ENCODE measurements at regions not wholly inside any gene's neighbourhood (a gene's known extent, or its start where the extent isn't known, plus 50 kb on each side); places are given as distances from the start of the nearest gene placed in this dataset.

- no peak for DNase-seq
Observed at GRCh38 chr2:176622792-176623191, 353.6 kb downstream of the MTX2 start.

- DNase-seq = no peak
Observed at GRCh38 chr2:176626796-176627195, 357.6 kb downstream of the MTX2 start.

DNA sequence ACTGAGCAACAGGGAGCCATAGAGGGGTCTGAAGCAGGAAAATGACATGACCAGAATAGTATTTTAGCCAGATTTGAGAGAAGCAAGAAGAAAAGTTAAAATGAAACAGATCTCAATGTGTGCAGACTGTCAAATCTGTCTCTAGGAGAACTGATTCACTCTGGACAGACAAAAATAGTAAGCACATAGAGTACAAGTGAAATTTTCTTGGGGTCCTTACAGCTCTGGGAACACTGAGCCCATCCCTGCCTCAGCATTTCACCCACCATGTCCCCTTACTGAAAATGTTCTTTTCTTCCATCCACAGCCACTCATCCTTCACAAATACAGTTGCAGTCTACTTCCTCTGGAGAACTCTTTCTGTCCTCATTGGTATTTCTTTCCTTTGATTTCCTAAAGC lies 359.2 kb downstream of the MTX2 start:
- DNase-seq = no peak

DNA sequence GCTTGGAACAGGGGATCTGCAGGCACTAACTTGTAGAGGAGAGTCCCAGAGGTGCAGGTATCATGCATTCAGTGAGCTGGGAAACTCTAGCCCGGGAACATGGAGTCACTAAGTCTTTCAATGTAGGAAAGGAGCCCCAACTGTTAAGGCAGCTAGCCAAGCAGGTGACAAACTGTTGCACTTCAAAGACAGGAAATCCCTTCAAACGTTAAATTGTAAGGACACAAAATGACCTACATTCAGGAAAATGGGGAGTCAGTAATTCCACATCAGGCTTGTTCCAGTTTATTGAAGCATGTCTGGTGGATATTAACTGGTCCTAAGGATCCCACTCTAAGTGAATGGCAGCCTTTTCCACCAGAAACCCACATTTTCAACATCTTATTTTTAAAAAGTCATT lies 364.5 kb downstream of the MTX2 start:
- DNase-seq = no peak

DNA sequence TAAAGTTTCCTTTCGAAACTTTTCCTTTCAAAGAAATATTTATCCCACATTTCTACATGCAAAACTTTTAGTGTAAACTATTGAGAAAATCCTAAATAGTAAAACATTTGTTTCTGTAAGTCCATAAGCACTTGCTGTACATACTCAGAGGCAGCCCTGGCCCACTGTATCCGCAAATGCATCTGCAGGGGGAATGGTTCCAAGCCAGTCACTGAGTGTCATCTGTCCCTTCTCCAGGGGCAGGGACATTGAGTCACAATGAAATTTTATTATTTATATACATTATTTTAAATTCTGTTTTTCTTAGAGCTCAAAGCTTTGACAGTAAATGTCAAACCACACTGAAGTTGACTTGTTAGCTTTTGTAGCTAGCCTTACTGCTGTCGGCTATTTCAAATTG lies 367.2 kb downstream of the MTX2 start:
- no peak for DNase-seq

DNA sequence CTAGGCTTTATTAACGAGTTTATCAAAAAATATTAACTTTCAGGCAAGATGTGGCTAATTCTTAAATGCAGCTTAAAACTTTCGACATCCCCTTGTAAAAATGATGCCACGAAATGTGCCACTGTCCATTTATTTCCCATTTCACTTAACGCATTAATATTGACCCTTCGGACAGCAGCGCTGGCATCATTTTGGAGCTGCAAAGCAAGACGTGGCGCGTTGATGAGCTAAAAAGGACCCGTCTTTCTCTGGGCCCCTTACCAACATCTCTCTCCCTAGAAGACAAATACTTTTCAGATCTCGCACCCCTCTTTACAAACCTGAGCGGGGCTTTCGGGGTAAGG lies 367.9 kb downstream of the MTX2 start:
- no peak for DNase-seq

DNA sequence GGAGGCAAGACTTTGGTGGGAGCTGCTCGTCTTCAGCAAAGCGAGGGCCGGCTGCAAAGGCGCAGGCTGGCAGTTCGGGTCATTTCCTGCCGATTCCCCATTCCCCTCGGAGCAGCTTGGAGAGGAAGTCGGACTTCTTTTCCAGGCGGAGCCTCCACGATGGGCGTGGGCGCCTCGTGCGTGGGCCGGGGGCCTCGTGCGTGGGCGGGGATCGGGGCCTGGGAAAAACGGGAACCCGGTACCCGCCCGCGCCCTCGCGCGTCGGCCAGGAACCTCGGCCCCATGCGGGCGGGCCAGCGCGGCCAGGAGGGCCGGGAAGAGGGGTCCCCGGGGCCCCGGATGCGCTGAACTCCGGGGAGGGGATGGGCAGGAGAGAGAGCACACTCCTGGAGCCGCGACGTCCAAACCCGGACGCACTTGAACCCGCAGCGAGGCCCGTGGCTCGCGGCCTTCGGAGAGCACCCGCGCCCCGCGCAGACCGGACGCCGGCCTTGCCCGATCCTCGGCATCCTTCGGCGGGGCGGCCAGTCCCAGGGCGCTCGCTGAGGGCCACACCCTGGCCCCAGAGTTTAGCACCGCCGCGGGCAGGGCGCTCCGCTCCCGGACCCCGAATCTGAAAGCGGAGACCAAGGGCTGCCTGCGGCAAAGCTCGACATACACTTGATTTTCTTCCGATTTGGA lies 368.4 kb downstream of the MTX2 start:
- peak; percentile 79 for DNase-seq

DNA sequence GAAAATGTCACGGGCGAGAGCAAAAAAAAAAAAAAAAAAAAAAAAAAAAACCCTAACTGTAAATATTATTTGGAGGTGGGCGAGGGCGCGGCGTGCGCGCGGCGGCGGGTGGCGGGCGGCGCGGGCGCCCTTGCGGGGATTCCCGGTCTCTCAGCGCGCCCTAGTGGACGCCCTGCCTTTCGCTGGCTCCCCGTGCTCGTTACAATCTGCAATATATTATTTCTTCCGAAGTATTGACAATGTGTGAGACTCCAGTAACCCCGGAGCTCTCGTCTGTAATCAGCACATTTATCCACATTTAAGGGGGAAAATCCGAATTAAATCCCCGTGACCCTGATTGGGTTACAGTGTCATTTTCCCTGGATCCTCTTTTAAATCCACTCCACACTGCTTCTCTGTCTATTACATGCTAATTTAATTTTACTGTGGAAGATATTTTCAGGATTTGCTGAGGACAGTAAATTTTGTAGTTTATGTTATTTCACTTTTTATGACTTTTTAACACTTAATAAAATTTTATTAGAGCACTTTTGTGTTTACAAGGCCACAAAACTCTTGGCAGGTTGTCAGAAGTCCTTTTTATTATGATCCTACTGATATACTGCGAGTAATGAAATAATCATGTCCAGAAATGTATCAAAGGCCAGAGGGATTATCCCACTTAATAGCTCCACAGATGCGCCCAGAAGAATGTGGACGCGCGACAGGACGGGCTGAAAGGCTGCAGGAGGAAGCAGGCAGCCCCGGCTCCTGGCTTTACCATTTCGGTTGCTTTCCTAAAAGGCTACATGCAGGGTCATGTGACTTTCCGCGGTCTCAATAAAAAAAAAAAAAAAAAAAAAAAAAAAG lies 369.1 kb downstream of the MTX2 start:
- no peak for DNase-seq

DNA sequence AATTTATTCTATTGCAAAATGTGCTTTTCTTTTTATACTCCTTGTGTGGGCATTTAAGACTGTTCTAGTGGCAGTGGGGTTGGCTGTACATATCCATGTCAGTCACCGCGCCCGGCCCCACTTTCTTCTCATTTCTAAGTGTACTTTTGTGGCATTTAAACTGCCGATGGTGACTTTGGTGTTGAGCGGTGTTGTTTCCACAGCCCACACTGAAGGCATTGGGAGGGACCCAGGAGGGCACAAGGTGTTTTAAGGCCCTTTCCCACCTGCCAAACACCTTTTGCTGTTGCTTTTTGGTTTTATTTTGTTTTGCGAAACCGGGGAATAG lies 369.7 kb downstream of the MTX2 start:
- no peak for DNase-seq

- no peak for DNase-seq
Observed at GRCh38 chr2:176639671-176640070, 370.4 kb downstream of the MTX2 start.

GRCh38 chr2:176641436-176641835 lies 372.2 kb downstream of the MTX2 start:
- DNase-seq = no peak

DNA sequence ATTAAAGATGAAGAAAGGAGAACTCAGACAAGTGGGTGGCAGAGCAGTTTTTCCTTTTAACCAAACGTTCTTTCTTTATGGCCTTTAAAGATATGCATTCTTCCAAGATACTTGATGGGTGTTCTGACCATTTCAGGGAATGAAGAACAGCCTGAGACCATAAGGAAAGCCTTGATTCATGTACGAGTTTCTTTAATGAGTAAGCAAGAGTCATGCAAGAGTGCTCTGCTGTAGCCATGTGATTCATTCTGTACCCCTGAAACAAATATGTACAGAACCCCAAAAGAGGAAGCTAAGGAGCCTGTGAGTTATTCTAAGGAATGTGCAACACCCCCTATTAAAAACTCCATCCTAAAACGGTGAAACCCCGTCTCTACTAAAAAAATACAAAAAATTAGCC lies 372.8 kb downstream of the MTX2 start:
- no peak for DNase-seq

GRCh38 chr2:176643646-176644045 lies 374.4 kb downstream of the MTX2 start:
- DNase-seq = no peak

DNA sequence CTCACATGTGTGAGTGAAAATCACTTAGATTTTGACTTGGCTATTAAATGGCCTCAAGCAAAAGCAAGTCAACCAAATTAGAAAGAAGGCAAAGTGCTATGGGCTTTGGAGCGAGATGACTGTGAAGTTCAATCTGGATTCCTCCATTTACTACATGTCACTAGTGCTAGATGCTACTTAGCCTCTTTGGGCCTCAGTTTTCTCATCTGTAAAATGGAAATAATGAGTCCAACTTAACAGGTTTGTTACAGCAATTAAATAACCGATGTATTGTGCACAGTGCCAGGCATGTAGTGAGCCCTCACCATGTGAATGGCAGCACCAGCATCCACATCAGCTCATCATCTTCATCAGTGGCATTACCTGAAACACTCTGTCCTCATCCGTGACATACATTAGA lies 376.3 kb downstream of the MTX2 start:
- no peak for DNase-seq

GRCh38 chr2:176646033-176646615 lies 376.9 kb downstream of the MTX2 start:
- DNase-seq = no peak

DNA sequence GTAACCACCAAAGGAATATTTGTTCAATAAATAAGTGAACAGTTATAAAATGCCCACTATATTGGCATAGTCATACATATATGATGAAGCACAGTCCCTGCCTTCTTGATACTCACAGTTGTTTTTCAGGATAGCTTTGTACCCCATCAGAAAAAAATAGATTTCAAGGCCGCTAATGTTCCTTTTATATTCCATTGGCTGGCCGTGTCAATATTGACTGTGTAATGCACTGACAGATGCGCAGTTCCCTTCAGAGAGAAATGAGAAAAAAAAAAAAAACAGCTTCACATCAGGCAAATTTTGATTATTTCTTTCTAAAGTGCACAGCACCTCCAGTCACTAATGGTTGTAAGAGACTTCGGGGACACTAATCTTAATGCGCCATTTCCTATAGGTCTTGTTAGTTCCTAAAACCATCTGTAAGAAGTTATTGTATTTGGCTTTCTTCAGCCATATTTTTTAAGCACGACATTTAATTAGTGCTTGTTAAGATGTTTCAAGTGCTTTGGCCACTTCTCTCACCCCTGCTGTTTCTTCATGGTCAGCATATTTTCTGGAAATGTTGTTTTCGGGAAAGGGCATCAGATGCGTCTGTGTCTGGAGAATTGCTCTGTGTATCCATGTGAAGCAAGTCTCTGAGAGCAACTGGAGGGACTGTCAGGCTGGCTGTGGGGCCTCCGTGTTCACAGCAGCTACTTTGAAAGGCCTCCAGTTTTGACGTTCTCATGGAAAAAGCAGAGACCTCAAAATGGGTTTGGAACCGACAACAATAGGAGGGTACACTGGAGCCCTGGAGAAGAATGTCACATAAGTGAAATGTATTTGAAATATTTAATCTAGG lies 378.3 kb downstream of the MTX2 start:
- no peak for DNase-seq

DNA sequence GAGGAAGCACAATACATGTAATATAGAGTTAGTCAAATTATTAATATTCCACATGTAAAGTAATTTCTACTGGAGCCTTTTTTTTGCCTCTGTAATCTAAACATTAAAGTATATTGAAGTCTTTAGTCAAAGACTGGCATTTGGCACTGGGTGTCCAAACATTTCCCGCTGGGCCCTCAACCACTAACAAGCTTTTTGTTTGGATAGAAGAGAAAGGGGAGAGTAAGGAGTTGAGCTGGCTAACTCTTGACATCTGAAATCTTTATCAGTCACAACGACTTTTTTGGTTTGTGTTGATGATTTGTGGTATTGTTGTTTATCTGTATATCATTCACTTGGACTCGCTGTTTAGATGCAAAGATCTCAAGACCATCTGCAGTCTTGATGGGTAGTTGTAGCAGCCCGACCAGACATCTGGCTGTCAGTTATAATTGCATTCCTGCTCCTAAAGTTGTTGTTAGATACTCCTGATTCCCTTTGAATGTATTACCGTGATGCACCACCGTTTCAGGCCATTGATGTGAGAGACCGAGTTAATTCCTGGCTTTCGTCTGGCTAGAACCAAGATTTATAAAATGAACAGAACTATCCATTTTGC lies 379.6 kb downstream of the MTX2 start:
- no peak for DNase-seq

GRCh38 chr2:176650104-176650837 lies 381.0 kb downstream of the MTX2 start:
- DNase-seq = no peak

- DNase-seq = no peak
Observed at GRCh38 chr2:176650838-176651555, 381.8 kb downstream of the MTX2 start.

GRCh38 chr2:176652300-176653182 lies 383.3 kb downstream of the MTX2 start:
- DNase-seq = peak; percentile 54
